ENCODE measurements at regions not wholly inside any gene's neighbourhood (a gene's known extent, or its start where the extent isn't known, plus 50 kb on each side); places are given as distances from the start of the nearest gene placed in this dataset.

GRCh38 chr7:140229101-140229525, 52.3 kb upstream of the KDM7A start:
- TF ChIP-seq MXI1 (IDR thresholded peaks at IDR 0.05; ENCODE audit: low read depth, low read length) (no peak), POLR2AphosphoS5 (IDR thresholded peaks at IDR 0.05; ENCODE audit: low read depth, low read length) (no peak), CHD2 (IDR thresholded peaks at IDR 0.05; ENCODE audit: low read length, partially characterized antibody) (no peak), TAF1 (IDR thresholded peaks at IDR 0.05; ENCODE audit: borderline replicate concordance, low read depth, low read length) (no peak), CTCF (IDR thresholded peaks at IDR 0.05) (no peak), MAX (IDR thresholded peaks at IDR 0.05; ENCODE audit: low read depth) (no peak), FOXM1 (IDR thresholded peaks at IDR 0.05; ENCODE audit: low read depth) (no peak), RFX5 (IDR thresholded peaks at IDR 0.05; ENCODE audit: low read length) (no peak), SIN3A (IDR thresholded peaks at IDR 0.05; ENCODE audit: borderline replicate concordance, low read depth, low read length) (no peak), NRF1 (IDR thresholded peaks at IDR 0.05; ENCODE audit: low read depth, low read length) (no peak)

All from SK-N-SH (cell line).